GM13976 (cell line): ENCODE measurements at regions not wholly inside any gene's neighbourhood (a gene's known extent, or its start where the extent isn't known, plus 50 kb on each side); places are given as distances from the start of the nearest gene placed in this dataset.
"Not testable (repeated sequence)": the region's sequence is repeated elsewhere in the genome, so short reads cannot be mapped to it uniquely, and the experiment has no call there.

Experiments used
- DNase-seq: peaks from one replicate; pipeline ENCODE4 v3.0.0; 2012; ENCODE audit warnings: low spot score
- CTCF ChIP-seq: IDR thresholded peaks from 2 replicates; pipeline ENCODE4 v1.5.1; 2012; ENCODE audit warnings: borderline replicate concordance, mild to moderate bottlenecking; ENCODE audit not compliant: insufficient read depth; ENCODE audit errors: extremely low read depth, missing control alignments, control extremely low read depth
- in situ Hi-C: fragments of 300-500 bp; cut with MboI; formaldehyde crosslinking; loops from one replicate; pipeline ENCODE4 v1.12.0; 2022; ENCODE audit warnings: low sequenced_read_pairs, mixed read lengths, inconsistent platforms; ENCODE audit not compliant: unreplicated experiment

- in situ Hi-C loops, result no loop called here
- TF ChIP-seq CTCF, result no peak
- DNase-seq, result no peak
Measured at GRCh38 chr7:109616551-109617069, 1046.9 kb downstream of the DNAJB9 start.

GRCh38 chr7:109622320-109622719 is 1052.6 kb downstream of the DNAJB9 start:
- in situ Hi-C loops, result no loop called here
- DNase-seq, result no peak
- no peak for TF ChIP-seq CTCF

GRCh38 chr7:109632890-109633289 is 1063.2 kb downstream of the DNAJB9 start:
- in situ Hi-C loops, DNase-seq: not testable (repeated sequence)

- in situ Hi-C loops, result no loop called here
- no peak for DNase-seq
Measured at GRCh38 chr7:109635374-109635773, 1065.7 kb downstream of the DNAJB9 start.

GRCh38 chr7:109637428-109637990 is 1067.8 kb downstream of the DNAJB9 start:
- in situ Hi-C loops, result no loop called here
- no peak for TF ChIP-seq CTCF
- DNase-seq, result no peak

More at GRCh38 chr7:109635374-109635773, 1065.7 kb downstream of the DNAJB9 start:
- no peak for TF ChIP-seq CTCF

- no peak for DNase-seq
- no peak for TF ChIP-seq CTCF
- in situ Hi-C loops, result no loop called here
Measured at GRCh38 chr7:109638321-109638720, 1068.6 kb downstream of the DNAJB9 start.

- no peak for TF ChIP-seq CTCF
- in situ Hi-C loops, result no loop called here
Measured at GRCh38 chr7:109639561-109639960, 1069.9 kb downstream of the DNAJB9 start.

More at GRCh38 chr7:109639561-109639960, 1069.9 kb downstream of the DNAJB9 start:
- no peak for DNase-seq
